OCI-LY3 (cell line): ENCODE measurements at regions not wholly inside any gene's neighbourhood (a gene's known extent, or its start where the extent isn't known, plus 50 kb on each side); places are given as distances from the start of the nearest gene placed in this dataset.

Experiments used
- H2AFZ ChIP-seq: fragments of 200-600, 300-600 bp; shearing (Covaris generic); 2 replicates; pipeline ENCODE4 v1.6.0; 2014; ENCODE audit warnings: antibody characterized with exemption, low read depth, low read length
- H3K27ac ChIP-seq: fragments of 200-600, 300-600 bp; sonication (generic); 2 replicates; pipeline ENCODE4 v1.5.1; 2014; ENCODE audit warnings: mild to moderate bottlenecking, low read length, moderate library complexity, mixed read lengths
- H3K27me3 ChIP-seq: fragments of 200-600, 300-600 bp; sonication (generic); 2 replicates; pipeline ENCODE4 v1.6.1; 2014; ENCODE audit warnings: low read depth, low read length, mixed read lengths
- H3K36me3 ChIP-seq: fragments of 200-600, 300-600 bp; sonication (generic); replicated peaks from 2 replicates; pipeline ENCODE3; 2014; ENCODE audit warnings: low read depth, low read length, mixed read lengths
- H3K4me1 ChIP-seq: fragments of 300-600, 200-600 bp; sonication (generic); 2 replicates; pipeline ENCODE4 v1.6.1; 2014; ENCODE audit warnings: low read length, mixed read lengths
- H3K4me2 ChIP-seq: fragments of 200-600, 300-600 bp; sonication (generic); 2 replicates; pipeline ENCODE4 v1.6.1; 2014; ENCODE audit warnings: low read length, mixed read lengths
- H3K4me3 ChIP-seq: fragments of 300-600, 200-600 bp; sonication (generic); 2 replicates; pipeline ENCODE4 v1.5.1; 2014; ENCODE audit warnings: antibody characterized with exemption, mild to moderate bottlenecking, low read length, moderate library complexity
- H3K79me2 ChIP-seq: fragments of 300-600, 200-600 bp; shearing (Covaris generic); 2 replicates; pipeline ENCODE4 v1.6.1; 2014; ENCODE audit warnings: mild to moderate bottlenecking, low read length, mixed read lengths
- H3K9ac ChIP-seq: fragments of 300-600, 200-600 bp; shearing (Covaris generic); 2 replicates; pipeline ENCODE4 v1.6.0; 2014; ENCODE audit warnings: mild to moderate bottlenecking, low read length, moderate library complexity
- H3K9me3 ChIP-seq: fragments of 200-600, 300-600 bp; shearing (Covaris generic); 2 replicates; pipeline ENCODE4 v1.6.1; 2014; ENCODE audit warnings: low read length, mixed read lengths; ENCODE audit not compliant: insufficient read depth
- H4K20me1 ChIP-seq: fragments of 200-600, 300-600 bp; sonication (generic); 2 replicates; pipeline ENCODE4 v1.6.1; 2016; ENCODE audit warnings: low read length, mixed read lengths; ENCODE audit not compliant: insufficient read depth
- CTCF ChIP-seq: fragments of 200-600, 300-600 bp; sonication (generic); IDR thresholded peaks from 2 replicates; pipeline ENCODE4 v1.5.1; 2014; ENCODE audit warnings: antibody characterized with exemption, low read length, low read depth
- EZH2phosphoT487 ChIP-seq: fragments of 200-600 bp; shearing (Covaris generic); IDR thresholded peaks from 2 replicates; pipeline ENCODE4 v1.6.1; 2018; ENCODE audit warnings: antibody characterized with exemption, mixed run types, low read depth

- Histone ChIP-seq H3K79me2 (no peaks in the 10 kb centered on the region), H3K4me1 (peaks cover 24% of the 10 kb centered on the region), H3K4me3 (peak overlapping the region; percentile 67), H3K27me3 (no peaks in the 10 kb centered on the region), H3K4me2 (peak overlapping the region; percentile 76), H3K9ac (peak overlapping the region; percentile 29), H3K27ac (no peak overlapping the region), H2AFZ (peak overlapping the region; percentile 99), H4K20me1 (no peaks in the 10 kb centered on the region), H3K36me3 (no peaks in the 10 kb centered on the region), H3K9me3 (no peaks in the 10 kb centered on the region)
- TF ChIP-seq CTCF: no peak
- no peak for TF ChIP-seq EZH2phosphoT487
These were observed 299.9 kb upstream of the PITRM1 start for GRCh38 chr10:3472287-3473051.

- Histone ChIP-seq H3K9me3 (no peaks in the 10 kb centered on the region), H3K4me3 (peak overlapping the region; percentile 67; the same call in 1 of the 2 replicates), H4K20me1 (no peaks in the 10 kb centered on the region), H3K79me2 (no peaks in the 10 kb centered on the region), H2AFZ (peak overlapping the region; percentile 99), H3K36me3 (no peaks in the 10 kb centered on the region), H3K4me1 (peaks cover 18% of the 10 kb centered on the region), H3K27ac (no peak overlapping the region), H3K9ac (0 out of 2 replicates have a peak overlapping the region, but pooled peaks have one; percentile 29), H3K27me3 (no peaks in the 10 kb centered on the region), H3K4me2 (peak overlapping the region; percentile 76)
- TF ChIP-seq EZH2phosphoT487 (no peak), CTCF (no peak)
These were observed 299.3 kb upstream of the PITRM1 start for GRCh38 chr10:3471927-3472286.

GRCh38 chr10:3471472-3471871 lies 298.9 kb upstream of the PITRM1 start:
- no peaks in the 10 kb centered on the region for H3K27me3 ChIP-seq
- H3K79me2 ChIP-seq: no peaks in the 10 kb centered on the region
- H4K20me1 ChIP-seq: no peaks in the 10 kb centered on the region
- no peak overlapping the region for H3K9ac ChIP-seq
- H3K27ac ChIP-seq: no peak overlapping the region
- peaks cover 14% of the 10 kb centered on the region for H3K4me1 ChIP-seq
- no peak for TF ChIP-seq EZH2phosphoT487
- no peak for TF ChIP-seq CTCF
- no peaks in the 10 kb centered on the region for H3K36me3 ChIP-seq
- H2AFZ ChIP-seq: no peak overlapping the region
- no peaks in the 10 kb centered on the region for H3K9me3 ChIP-seq
- H3K4me2 ChIP-seq: no peak overlapping the region
- no peak overlapping the region for H3K4me3 ChIP-seq

- no peaks in the 10 kb centered on the region for H3K79me2 ChIP-seq
- no peaks in the 10 kb centered on the region for H4K20me1 ChIP-seq
- TF ChIP-seq EZH2phosphoT487: no peak
- TF ChIP-seq CTCF: no peak
- no peak overlapping the region for H3K27ac ChIP-seq
- no peaks in the 10 kb centered on the region for H3K9me3 ChIP-seq
- no peak overlapping the region for H3K4me2 ChIP-seq
- H2AFZ ChIP-seq: no peak overlapping the region
- H3K4me3 ChIP-seq: no peak overlapping the region
- peaks cover 11% of the 10 kb centered on the region for H3K4me1 ChIP-seq
- H3K9ac ChIP-seq: no peak overlapping the region
- no peaks in the 10 kb centered on the region for H3K36me3 ChIP-seq
- no peaks in the 10 kb centered on the region for H3K27me3 ChIP-seq
These were observed 297.6 kb upstream of the PITRM1 start for GRCh38 chr10:3470191-3470590.
